HL-60 (cell line): ENCODE measurements at regions not wholly inside any gene's neighbourhood (a gene's known extent, or its start where the extent isn't known, plus 50 kb on each side); places are given as distances from the start of the nearest gene placed in this dataset.

Source experiments
- CTCF ChIP-seq: IDR thresholded peaks from one replicate; pipeline ENCODE4 v1.5.1; 2011; ENCODE audit warnings: low read length, control low read depth, inconsistent platforms; ENCODE audit not compliant: insufficient read depth
- GABPA ChIP-seq: IDR thresholded peaks from 2 replicates; pipeline ENCODE4 v1.6.1; 2012; ENCODE audit warnings: low read depth
- POLR2AphosphoS5 ChIP-seq: IDR thresholded peaks from 2 replicates; pipeline ENCODE4 v1.6.1; 2012; ENCODE audit warnings: low read depth
- TF ChIP-seq, protein P1 (sequence below): IDR thresholded peaks from 2 replicates; pipeline ENCODE4 v1.6.1; 2012; ENCODE audit warnings: low read depth; ENCODE audit not compliant: insufficient replicate concordance

- TF ChIP-seq CTCF (no peak), POLR2AphosphoS5 (no peak), GABPA (no peak)
- TF ChIP-seq, protein P1, sequence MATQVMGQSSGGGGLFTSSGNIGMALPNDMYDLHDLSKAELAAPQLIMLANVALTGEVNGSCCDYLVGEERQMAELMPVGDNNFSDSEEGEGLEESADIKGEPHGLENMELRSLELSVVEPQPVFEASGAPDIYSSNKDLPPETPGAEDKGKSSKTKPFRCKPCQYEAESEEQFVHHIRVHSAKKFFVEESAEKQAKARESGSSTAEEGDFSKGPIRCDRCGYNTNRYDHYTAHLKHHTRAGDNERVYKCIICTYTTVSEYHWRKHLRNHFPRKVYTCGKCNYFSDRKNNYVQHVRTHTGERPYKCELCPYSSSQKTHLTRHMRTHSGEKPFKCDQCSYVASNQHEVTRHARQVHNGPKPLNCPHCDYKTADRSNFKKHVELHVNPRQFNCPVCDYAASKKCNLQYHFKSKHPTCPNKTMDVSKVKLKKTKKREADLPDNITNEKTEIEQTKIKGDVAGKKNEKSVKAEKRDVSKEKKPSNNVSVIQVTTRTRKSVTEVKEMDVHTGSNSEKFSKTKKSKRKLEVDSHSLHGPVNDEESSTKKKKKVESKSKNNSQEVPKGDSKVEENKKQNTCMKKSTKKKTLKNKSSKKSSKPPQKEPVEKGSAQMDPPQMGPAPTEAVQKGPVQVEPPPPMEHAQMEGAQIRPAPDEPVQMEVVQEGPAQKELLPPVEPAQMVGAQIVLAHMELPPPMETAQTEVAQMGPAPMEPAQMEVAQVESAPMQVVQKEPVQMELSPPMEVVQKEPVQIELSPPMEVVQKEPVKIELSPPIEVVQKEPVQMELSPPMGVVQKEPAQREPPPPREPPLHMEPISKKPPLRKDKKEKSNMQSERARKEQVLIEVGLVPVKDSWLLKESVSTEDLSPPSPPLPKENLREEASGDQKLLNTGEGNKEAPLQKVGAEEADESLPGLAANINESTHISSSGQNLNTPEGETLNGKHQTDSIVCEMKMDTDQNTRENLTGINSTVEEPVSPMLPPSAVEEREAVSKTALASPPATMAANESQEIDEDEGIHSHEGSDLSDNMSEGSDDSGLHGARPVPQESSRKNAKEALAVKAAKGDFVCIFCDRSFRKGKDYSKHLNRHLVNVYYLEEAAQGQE = no peak
These were observed 359.4 kb downstream of the FGF9 start for GRCh38 chr13:22030321-22030720.
